ENCODE measurements at regions not wholly inside any gene's neighbourhood (a gene's known extent, or its start where the extent isn't known, plus 50 kb on each side); places are given as distances from the start of the nearest gene placed in this dataset.

DNA sequence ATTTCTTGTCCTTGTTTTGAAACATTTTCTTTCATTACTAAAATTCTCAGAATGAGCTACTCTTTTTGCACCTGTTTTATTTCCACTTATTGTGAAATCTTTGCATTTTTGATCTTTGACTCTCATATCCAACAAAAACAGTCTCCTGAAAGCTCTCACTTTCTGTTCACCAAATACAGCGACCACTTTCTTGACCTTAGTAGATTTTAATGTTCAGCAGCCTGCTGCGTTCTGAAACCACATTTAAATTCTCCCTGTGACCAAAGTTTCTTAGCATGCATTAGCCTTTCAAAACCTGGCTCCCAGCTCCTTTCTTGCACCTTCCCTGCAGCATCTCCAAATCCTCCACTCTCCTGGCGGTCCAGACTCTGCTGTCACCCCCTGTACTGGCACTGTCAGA lies 404.4 kb upstream of the PDE3A start:
- BruUV-seq (replicated peaks) = no TSS peak
- POLR2A ChIA-PET = no interaction called here
- no peak for DNase-seq (ENCODE audit: low read depth, low spot score)
- H3K9me3 ChIP-seq (ENCODE audit: control insufficient read depth, insufficient read depth, low read depth, low read length) = no peaks in the 10 kb centered on the region
- H3K27ac ChIP-seq (ENCODE audit: low read length) = no peak overlapping the region
- intact Hi-C loops (cut with micrococcal nuclease; ENCODE audit: unreplicated experiment) (no loop called here), in situ Hi-C loops (cut with HindIII; ENCODE audit: low pct_unique_long_range_greater_than_20kb, low sequenced_read_pairs) (no loop called here)
- CTCF ChIA-PET = no interaction called here
- H3K4me1 ChIP-seq (ENCODE audit: control insufficient read depth, insufficient read depth, low read length) = no peaks in the 10 kb centered on the region
- no peak overlapping the region for H3K4me3 ChIP-seq (ENCODE audit: low read depth in 2 of 2, low read length in 2 of 2)
- H3K36me3 ChIP-seq (ENCODE audit: control insufficient read depth, insufficient read depth, low read length) = no peaks in the 10 kb centered on the region
- TF ChIP-seq, protein P1, sequence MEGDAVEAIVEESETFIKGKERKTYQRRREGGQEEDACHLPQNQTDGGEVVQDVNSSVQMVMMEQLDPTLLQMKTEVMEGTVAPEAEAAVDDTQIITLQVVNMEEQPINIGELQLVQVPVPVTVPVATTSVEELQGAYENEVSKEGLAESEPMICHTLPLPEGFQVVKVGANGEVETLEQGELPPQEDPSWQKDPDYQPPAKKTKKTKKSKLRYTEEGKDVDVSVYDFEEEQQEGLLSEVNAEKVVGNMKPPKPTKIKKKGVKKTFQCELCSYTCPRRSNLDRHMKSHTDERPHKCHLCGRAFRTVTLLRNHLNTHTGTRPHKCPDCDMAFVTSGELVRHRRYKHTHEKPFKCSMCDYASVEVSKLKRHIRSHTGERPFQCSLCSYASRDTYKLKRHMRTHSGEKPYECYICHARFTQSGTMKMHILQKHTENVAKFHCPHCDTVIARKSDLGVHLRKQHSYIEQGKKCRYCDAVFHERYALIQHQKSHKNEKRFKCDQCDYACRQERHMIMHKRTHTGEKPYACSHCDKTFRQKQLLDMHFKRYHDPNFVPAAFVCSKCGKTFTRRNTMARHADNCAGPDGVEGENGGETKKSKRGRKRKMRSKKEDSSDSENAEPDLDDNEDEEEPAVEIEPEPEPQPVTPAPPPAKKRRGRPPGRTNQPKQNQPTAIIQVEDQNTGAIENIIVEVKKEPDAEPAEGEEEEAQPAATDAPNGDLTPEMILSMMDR (IDR thresholded peaks at IDR 0.05) = no peak
- TF ChIP-seq REST (IDR thresholded peaks at IDR 0.05; ENCODE audit: insufficient read depth in 1 of 2, low read depth in 2 of 2, low read length in 1 of 2) = no peak
- TF ChIP-seq POLR2AphosphoS5 (IDR thresholded peaks at IDR 0.05; ENCODE audit: low read depth, low read length) = no peak
- TF ChIP-seq TCF7L2 (IDR thresholded peaks at IDR 0.05; ENCODE audit: low read depth, low read length) = no peak
- TF ChIP-seq SIN3A (IDR thresholded peaks at IDR 0.05; ENCODE audit: borderline replicate concordance, insufficient read depth, low read depth, low read length) = no peak
- no peaks in the 10 kb centered on the region for H3K27me3 ChIP-seq (ENCODE audit: control insufficient read depth, insufficient read depth, low read length)
- no peak for ATAC-seq

GRCh38 chr12:19964549-19964948 lies 403.8 kb upstream of the PDE3A start:
- Histone ChIP-seq H3K4me1 (ENCODE audit: control insufficient read depth, insufficient read depth, low read length) (no peaks in the 10 kb centered on the region), H3K9me3 (ENCODE audit: control insufficient read depth, insufficient read depth, low read depth, low read length) (no peaks in the 10 kb centered on the region), H3K36me3 (ENCODE audit: control insufficient read depth, insufficient read depth, low read length) (no peaks in the 10 kb centered on the region), H3K27ac (ENCODE audit: low read length) (no peak overlapping the region), H3K4me3 (ENCODE audit: low read depth in 2 of 2, low read length in 2 of 2) (no peak overlapping the region), H3K27me3 (ENCODE audit: control insufficient read depth, insufficient read depth, low read length) (no peaks in the 10 kb centered on the region)
- ChIA-PET CTCF (no interaction called here), POLR2A (no interaction called here)
- BruUV-seq (replicated peaks) = no TSS peak
- in situ Hi-C loops (cut with HindIII; ENCODE audit: low pct_unique_long_range_greater_than_20kb, low sequenced_read_pairs) = no loop called here
- ATAC-seq (no peak), DNase-seq (ENCODE audit: low read depth, low spot score) (no peak)
- TF ChIP-seq POLR2AphosphoS5 (IDR thresholded peaks at IDR 0.05; ENCODE audit: low read depth, low read length) = no peak
- intact Hi-C loops (cut with micrococcal nuclease; ENCODE audit: unreplicated experiment) = no loop called here

GRCh38 chr12:19965196-19966038 lies 402.9 kb upstream of the PDE3A start:
- DNase-seq (ENCODE audit: low read depth, low spot score) (no peak), ATAC-seq (no peak)
- TF ChIP-seq TCF7L2 (IDR thresholded peaks at IDR 0.05; ENCODE audit: low read depth, low read length) (no peak), SIN3A (IDR thresholded peaks at IDR 0.05; ENCODE audit: borderline replicate concordance, insufficient read depth, low read depth, low read length) (no peak), REST (IDR thresholded peaks at IDR 0.05; ENCODE audit: insufficient read depth in 1 of 2, low read depth in 2 of 2, low read length in 1 of 2) (no peak), POLR2AphosphoS5 (IDR thresholded peaks at IDR 0.05; ENCODE audit: low read depth, low read length) (no peak)
- TF ChIP-seq, protein P1 (IDR thresholded peaks at IDR 0.05) = no peak
- Histone ChIP-seq H3K27ac (ENCODE audit: low read length) (no peak overlapping the region), H3K9me3 (ENCODE audit: control insufficient read depth, insufficient read depth, low read depth, low read length) (no peaks in the 10 kb centered on the region), H3K4me3 (ENCODE audit: low read depth in 2 of 2, low read length in 2 of 2) (no peak overlapping the region), H3K4me1 (ENCODE audit: control insufficient read depth, insufficient read depth, low read length) (no peaks in the 10 kb centered on the region), H3K27me3 (ENCODE audit: control insufficient read depth, insufficient read depth, low read length) (no peaks in the 10 kb centered on the region), H3K36me3 (ENCODE audit: control insufficient read depth, insufficient read depth, low read length) (no peaks in the 10 kb centered on the region)
- BruUV-seq (replicated peaks) = no TSS peak
- in situ Hi-C loops (cut with HindIII; ENCODE audit: low pct_unique_long_range_greater_than_20kb, low sequenced_read_pairs) = no loop called here
- CTCF ChIA-PET = no interaction called here
- POLR2A ChIA-PET = interaction anchor here (0.5 kb wide), 1 partner anchor 1195 kb away, joined by 9 read pairs; no protein-coding TSS in a partner anchor
- intact Hi-C loops (cut with micrococcal nuclease; ENCODE audit: unreplicated experiment) = no loop called here
